ENCODE measurements at regions not wholly inside any gene's neighbourhood (a gene's known extent, or its start where the extent isn't known, plus 50 kb on each side); places are given as distances from the start of the nearest gene placed in this dataset.

DNA sequence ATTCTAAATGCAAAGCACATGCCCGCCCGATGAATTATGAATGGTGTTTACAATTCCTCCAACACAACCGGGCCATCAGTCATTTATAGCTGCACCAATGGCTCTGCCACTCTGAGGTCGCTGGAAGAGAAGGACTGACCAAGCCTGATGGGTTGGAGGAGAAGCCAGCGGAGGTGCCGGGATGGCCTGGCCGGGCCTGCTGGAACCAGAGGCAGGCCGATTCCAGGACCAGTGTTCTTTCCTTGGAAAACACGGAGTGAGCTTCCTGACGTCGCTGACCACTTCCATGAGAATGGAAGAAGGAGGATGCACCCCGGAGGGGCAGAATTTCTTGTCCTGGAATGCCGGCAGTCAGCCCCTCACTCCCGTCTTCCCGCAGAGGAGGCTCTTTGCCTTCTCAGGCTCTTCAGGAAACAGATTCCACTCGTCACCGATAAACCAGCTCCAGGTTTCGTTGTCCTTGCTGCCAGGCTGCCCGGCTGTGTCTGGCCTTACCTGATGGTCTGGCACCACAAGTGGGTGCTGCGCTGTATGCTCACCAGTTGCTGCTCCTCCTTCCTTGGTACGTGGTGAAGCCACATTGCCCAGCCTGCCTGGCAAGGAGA, 358.5 kb upstream of the SFSWAP start:
- in situ Hi-C loops (cut with HindIII; ENCODE audit: low sequenced_read_pairs) = no loop called here

DNA sequence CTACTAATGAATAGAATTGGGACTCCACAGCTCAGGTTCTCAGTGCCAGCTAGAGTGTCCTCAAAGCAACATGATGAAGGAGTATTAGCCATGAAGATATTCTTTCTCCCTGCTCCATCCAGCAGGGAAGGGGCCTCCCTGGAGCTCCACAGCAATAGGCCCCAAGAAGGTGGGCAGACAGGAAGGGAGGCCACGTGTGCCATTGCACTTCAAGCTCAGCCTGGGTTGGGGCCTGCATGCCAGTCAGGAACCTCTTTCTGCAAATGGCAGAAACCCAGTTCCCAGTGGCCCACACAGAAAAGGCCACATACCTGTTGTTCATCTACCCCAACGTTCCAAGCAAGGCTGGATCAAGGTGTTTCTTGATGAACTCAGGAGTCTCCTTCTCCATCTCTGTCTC, 357.5 kb upstream of the SFSWAP start:
- in situ Hi-C loops (cut with HindIII; ENCODE audit: low sequenced_read_pairs) = no loop called here

GRCh38 chr12:131353826-131354225, 357.1 kb upstream of the SFSWAP start:
- in situ Hi-C loops (cut with HindIII; ENCODE audit: low sequenced_read_pairs) = no loop called here

- in situ Hi-C loops (cut with HindIII; ENCODE audit: low sequenced_read_pairs) = no loop called here
These were observed 355.3 kb upstream of the SFSWAP start for GRCh38 chr12:131355361-131356245.

- in situ Hi-C loops (cut with HindIII; ENCODE audit: low sequenced_read_pairs) = no loop called here
These were observed 354.3 kb upstream of the SFSWAP start for GRCh38 chr12:131356485-131357184.

GRCh38 chr12:131357185-131357747, 353.6 kb upstream of the SFSWAP start:
- in situ Hi-C loops (cut with HindIII; ENCODE audit: low sequenced_read_pairs) = no loop called here

GRCh38 chr12:131357920-131358319, 353.0 kb upstream of the SFSWAP start:
- in situ Hi-C loops (cut with HindIII; ENCODE audit: low sequenced_read_pairs) = no loop called here

DNA sequence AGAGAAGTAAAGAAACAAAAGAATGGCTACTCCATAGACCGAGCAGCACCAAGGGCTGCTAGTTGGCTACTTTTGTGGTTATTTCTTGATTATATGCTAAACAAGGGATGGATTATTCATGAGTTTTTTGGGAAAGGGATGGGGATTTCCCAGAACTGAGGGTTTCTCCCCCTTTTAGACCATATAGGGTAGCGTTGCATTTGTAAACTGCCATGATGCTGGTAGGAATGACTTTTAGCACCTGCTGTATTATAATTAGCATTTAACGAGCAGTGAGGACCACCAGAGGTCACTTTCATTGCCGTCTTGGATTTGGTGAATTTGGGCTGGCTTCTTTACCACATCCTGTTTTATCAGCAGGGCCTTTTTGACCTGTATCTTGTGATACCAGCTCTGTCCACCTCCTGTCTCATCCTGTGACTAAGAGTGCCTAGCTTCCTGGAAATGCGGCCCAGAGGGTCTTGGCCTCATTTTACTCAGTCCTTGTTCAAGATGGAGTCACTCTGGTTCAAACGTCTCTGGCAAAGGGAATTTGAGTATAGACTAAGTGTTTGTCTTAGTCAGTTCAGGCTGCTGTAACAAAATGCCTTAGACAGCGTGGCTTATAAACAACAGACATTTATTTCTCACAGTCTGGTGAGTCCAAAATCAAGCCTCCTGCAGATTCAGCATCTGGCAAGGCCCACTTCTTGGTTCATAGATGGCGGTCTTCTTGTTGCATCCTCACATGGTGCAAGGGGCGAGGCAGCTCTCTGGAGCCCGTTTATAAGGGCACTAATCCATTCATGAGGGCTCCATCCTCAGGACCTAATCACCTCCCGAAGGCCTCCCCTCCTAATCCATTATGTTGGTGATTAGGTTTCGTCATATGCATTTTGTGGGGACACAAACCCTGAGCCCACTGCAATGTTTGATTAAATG, 348.3 kb upstream of the SFSWAP start:
- in situ Hi-C loops (cut with HindIII; ENCODE audit: low sequenced_read_pairs) = no loop called here

GRCh38 chr12:131363393-131363792, 347.5 kb upstream of the SFSWAP start:
- in situ Hi-C loops (cut with HindIII; ENCODE audit: low sequenced_read_pairs) = no loop called here

DNA sequence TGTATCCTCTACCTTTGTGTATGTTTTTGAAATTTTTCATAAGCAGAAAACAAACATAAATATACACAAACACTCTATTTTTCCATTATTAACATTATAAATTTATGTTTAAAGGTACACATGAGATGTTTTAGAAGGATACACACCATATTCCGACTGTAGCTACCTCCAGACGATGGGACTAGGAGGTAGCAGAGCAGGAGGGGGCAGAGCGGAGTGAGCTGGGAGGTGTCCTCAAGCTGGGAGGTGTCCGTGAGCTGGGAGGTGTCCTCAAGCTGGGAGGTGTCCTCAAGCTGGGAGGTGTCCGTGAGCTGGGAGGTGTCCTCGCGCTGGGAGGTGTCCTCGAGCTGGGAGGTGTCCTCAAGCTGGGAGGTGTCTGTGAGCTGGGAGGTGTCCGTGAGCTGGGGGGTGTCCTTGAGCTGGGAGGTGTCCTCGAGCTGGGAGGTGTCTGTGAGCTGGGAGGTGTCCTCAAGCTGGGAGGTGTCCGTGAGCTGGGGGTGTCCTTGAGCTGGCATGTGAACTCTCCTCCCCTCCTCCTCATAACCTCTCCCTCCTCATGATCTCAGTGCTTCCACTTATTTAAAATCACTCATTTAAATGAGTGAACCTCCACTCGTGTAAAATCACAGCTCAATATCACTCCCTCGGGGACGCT, 346.9 kb upstream of the SFSWAP start:
- in situ Hi-C loops (cut with HindIII; ENCODE audit: low sequenced_read_pairs) = no loop called here

DNA sequence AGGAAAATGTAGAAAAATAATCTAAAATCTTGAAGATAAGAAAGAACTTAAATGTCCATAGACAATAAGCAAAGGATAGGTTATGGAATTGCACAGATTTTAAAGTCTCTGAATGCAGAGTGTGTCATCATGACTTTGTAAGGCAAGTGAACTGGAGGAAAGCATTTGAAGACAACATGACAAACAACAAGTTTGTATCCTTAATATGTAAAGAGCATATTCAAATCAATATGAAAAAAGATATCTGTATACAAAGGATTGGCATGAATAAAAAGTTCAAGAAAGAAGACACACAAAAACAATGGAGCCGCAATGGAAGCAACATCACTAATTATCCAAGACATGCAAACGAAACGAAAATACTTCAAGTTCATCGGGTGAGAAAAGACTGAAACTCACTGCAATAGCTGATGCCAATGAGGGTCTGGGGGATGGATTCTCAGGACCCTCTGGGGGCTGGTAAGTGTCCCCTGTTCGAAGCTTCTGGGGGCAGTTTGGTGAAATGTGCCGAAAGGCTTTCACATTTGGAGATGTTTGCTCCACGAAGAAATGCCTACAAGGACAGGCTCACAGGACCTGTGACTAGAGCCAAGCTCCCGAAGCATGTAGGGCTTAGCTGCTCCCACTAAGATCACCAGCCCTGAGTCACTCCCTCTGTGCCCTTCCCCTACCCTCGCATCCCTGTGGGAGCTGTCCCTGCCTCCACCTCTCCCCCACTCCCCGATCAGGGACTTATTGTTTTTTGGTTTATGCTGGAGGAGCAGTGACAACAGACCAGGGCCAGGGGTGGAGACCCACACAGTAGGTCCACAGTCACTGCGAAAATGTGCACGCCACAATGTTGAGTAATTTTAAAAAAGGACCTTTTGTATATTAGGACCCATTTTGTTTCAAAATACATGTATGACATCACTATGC, 345.7 kb upstream of the SFSWAP start:
- in situ Hi-C loops (cut with HindIII; ENCODE audit: low sequenced_read_pairs) = loop anchor here (5.0 kb wide), 1 partner anchor 52 kb away; no protein-coding TSS in a partner anchor

DNA sequence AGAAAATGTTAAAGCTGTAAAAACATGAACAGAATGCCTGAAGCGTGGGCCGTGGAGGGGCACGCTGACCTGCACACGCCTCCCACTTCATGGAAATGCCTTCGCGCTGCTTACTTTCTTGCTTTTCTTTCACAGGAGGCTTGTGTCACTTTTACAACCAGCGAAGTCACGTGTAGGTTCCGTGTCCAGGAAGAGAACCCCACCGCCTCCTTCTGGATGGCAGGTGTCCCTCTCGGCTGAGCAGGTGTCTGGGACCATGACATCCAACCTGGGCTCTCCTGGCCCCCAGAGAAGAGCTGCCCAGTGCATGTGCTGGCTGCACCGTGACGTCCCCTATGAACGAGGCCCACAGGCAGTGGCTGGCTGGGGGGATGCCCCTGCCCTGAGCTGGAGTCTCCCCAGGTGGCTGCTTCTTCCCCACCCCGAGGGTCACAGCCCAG, 345.0 kb upstream of the SFSWAP start:
- in situ Hi-C loops (cut with HindIII; ENCODE audit: low sequenced_read_pairs) = loop anchor here (5.0 kb wide), 1 partner anchor 51 kb away; no protein-coding TSS in a partner anchor

- in situ Hi-C loops (cut with HindIII; ENCODE audit: low sequenced_read_pairs) = loop anchor here (5.0 kb wide), 1 partner anchor 51 kb away; no protein-coding TSS in a partner anchor
These were observed 344.5 kb upstream of the SFSWAP start for GRCh38 chr12:131366261-131366871.

DNA sequence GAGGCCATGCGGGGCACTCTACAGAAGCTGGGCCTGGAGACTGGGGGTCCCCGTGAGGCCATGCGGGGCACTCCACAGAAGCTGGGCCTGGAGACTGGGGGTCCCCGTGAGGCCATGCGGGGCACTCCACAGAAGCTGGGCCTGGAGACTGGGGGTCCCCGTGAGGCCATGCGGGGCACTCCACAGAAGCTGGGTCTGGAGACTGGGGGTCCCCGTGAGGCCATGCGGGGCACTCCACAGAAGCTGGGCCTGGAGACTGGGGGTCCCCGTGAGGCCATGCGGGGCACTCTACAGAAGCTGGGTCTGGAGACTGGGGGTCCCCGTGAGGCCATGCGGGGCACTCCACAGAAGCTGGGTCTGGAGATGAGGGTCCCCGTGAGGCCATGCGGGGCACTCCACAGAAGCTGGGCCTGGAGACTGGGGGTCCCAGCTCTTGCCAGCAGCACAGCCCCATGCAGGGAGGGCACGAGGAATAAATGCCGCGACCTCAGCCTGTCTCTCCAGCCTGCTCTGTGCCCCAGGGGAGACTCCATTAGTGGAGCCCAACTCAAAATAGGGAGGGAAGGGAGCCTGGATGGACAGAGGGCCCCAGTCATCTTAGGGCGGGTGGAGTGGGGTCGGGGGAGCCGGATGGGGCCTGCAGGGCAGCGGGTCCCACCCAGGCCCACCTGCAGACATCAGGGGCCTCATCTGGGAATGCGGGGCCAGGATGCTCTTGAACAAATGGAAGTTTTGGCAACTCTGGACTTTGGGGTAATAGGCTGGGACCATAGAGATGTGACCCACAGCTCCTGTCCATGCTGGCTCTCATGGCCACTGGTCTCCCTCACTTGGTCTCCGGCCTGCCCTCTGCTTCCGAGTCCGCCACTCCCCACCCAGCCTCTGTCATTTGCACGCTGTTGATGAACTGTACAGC, 343.6 kb upstream of the SFSWAP start:
- in situ Hi-C loops (cut with HindIII; ENCODE audit: low sequenced_read_pairs) = loop anchor here (5.0 kb wide), 1 partner anchor 50 kb away; no protein-coding TSS in a partner anchor

DNA sequence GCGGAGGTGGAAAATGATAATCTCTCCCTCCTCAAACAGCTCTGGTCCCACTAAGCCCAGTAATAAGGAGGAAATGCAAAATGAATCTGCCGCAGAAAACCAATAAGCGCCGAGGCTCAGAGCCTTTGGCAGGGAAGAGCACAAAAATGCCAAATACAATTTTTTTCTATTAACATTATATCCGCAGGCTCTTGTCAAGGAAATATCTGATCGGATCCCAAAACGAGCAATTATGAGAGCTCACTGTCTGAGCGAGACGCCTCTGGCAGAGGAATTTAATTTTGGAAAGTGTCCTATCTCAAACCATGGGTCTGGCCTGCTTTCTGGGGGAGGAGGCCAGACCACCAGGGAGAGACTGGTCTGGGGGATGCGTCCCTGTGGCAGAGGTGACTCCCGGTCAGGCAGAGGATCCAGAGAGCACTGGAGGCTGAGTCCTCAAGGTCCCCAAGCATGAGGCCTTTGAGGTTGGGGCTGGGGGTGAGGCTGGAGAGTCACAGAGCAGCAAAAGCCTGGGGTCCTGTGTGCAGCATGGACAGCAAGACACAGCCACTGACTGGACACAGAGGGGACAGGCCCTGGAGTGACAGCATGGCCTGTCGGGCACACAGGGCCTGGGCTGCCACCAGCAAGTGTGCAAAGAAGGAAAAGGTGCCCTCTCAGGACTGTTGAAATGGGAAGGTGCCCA, 342.8 kb upstream of the SFSWAP start:
- in situ Hi-C loops (cut with HindIII; ENCODE audit: low sequenced_read_pairs) = loop anchor here (5.0 kb wide), 1 partner anchor 49 kb away; no protein-coding TSS in a partner anchor

GRCh38 chr12:131368668-131369071, 342.2 kb upstream of the SFSWAP start:
- in situ Hi-C loops (cut with HindIII; ENCODE audit: low sequenced_read_pairs) = loop anchor here (5.0 kb wide), 1 partner anchor 49 kb away; no protein-coding TSS in a partner anchor

All from endothelial cell of hepatic sinusoid (primary cell).